ENCODE measurements at regions not wholly inside any gene's neighbourhood (a gene's known extent, or its start where the extent isn't known, plus 50 kb on each side); places are given as distances from the start of the nearest gene placed in this dataset.

GRCh38 chr13:108439556-108439955, 170.0 kb downstream of the TNFSF13B start:
- DNase-seq = no peak
- no peak overlapping the region for H3K18ac ChIP-seq (ENCODE audit: insufficient read length, low read depth, low read length)
- TF ChIP-seq, protein P1, sequence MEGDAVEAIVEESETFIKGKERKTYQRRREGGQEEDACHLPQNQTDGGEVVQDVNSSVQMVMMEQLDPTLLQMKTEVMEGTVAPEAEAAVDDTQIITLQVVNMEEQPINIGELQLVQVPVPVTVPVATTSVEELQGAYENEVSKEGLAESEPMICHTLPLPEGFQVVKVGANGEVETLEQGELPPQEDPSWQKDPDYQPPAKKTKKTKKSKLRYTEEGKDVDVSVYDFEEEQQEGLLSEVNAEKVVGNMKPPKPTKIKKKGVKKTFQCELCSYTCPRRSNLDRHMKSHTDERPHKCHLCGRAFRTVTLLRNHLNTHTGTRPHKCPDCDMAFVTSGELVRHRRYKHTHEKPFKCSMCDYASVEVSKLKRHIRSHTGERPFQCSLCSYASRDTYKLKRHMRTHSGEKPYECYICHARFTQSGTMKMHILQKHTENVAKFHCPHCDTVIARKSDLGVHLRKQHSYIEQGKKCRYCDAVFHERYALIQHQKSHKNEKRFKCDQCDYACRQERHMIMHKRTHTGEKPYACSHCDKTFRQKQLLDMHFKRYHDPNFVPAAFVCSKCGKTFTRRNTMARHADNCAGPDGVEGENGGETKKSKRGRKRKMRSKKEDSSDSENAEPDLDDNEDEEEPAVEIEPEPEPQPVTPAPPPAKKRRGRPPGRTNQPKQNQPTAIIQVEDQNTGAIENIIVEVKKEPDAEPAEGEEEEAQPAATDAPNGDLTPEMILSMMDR (conservative IDR thresholded peaks at IDR 0.05) = no peak
- no peaks in the 10 kb centered on the region for H3K79me2 ChIP-seq (ENCODE audit: insufficient read depth, low read length)
- Mint-ChIP-seq H3K4me1 (no peaks in the 10 kb centered on the region), H3K4me3 (no peak overlapping the region), H3K27ac (no peak overlapping the region), H3K36me3 (ENCODE audit: insufficient read depth in 1 of 3, low read depth in 3 of 3) (no peaks in the 10 kb centered on the region), H3K27me3 (ENCODE audit: low read depth) (no peaks in the 10 kb centered on the region), H3K9me3 (no peaks in the 10 kb centered on the region)
- no peaks in the 10 kb centered on the region for H4K20me1 ChIP-seq (ENCODE audit: control insufficient read depth, insufficient read depth, insufficient read length)
- H2BK120ac ChIP-seq (ENCODE audit: low read depth, low read length, poor library complexity, severe bottlenecking) = no peak overlapping the region
- no peak overlapping the region for H3K27ac ChIP-seq (ENCODE audit: insufficient read length, low read depth, low read length)
- H3T11ph ChIP-seq (ENCODE audit: low read length) = no peak overlapping the region
- no peaks in the 10 kb centered on the region for H3K27me3 ChIP-seq (ENCODE audit: insufficient read depth, low read length)
- no peak overlapping the region for H3K4ac ChIP-seq (ENCODE audit: low read depth, low read length)
- no CpG with 5 or more reads among the region's 7 CpGs for WGBS (ENCODE audit: extremely low coverage, insufficient read length, low lambda C conversion rate)
- no peak overlapping the region for H3K9ac ChIP-seq (ENCODE audit: extremely low read depth, insufficient read length, low read length)
- no peak overlapping the region for H2AFZ ChIP-seq (ENCODE audit: low read length)
- no peaks in the 10 kb centered on the region for H3K79me1 ChIP-seq (ENCODE audit: insufficient read depth, low read depth, low read length, poor library complexity, severe bottlenecking)
- no peak overlapping the region for H4K8ac ChIP-seq (replicated peaks; ENCODE audit: insufficient read length, low read depth, low read length)
- no peak overlapping the region for H2BK12ac ChIP-seq (ENCODE audit: insufficient read length, low read depth, low read length)
- H3K23me2 ChIP-seq (ENCODE audit: insufficient read length, low read depth, low read length, poor library complexity, severe bottlenecking) = no peaks in the 10 kb centered on the region
- H3K14ac ChIP-seq (ENCODE audit: insufficient read depth, low read length) = no peak overlapping the region
- no peak overlapping the region for H4K5ac ChIP-seq (ENCODE audit: insufficient read length, low read depth, low read length)
- H3K9me3 ChIP-seq (ENCODE audit: control insufficient read depth, low read depth, low read length) = no peaks in the 10 kb centered on the region
- no peak overlapping the region for H3K56ac ChIP-seq (ENCODE audit: insufficient read length, low read depth, low read length)
- no peak overlapping the region for H3K4me2 ChIP-seq (ENCODE audit: insufficient read depth, insufficient read length, low read length)
- no peak overlapping the region for H3K23ac ChIP-seq (ENCODE audit: insufficient read length, low read depth, low read length)
- no peaks in the 10 kb centered on the region for H3K4me1 ChIP-seq (ENCODE audit: insufficient read depth, low read length)
- no peak overlapping the region for H4K91ac ChIP-seq (ENCODE audit: insufficient read length, low read depth, low read length)
- no peak overlapping the region for H2BK15ac ChIP-seq (ENCODE audit: low read depth, low read length)
- H2BK5ac ChIP-seq (ENCODE audit: insufficient read length, low read length) = no peak overlapping the region
- no peak overlapping the region for H2BK20ac ChIP-seq (ENCODE audit: low read depth, low read length, poor library complexity, severe bottlenecking)
- H2AK5ac ChIP-seq (ENCODE audit: insufficient read length, low read length) = no peak overlapping the region
